SK-N-SH (cell line): ENCODE measurements at regions not wholly inside any gene's neighbourhood (a gene's known extent, or its start where the extent isn't known, plus 50 kb on each side); places are given as distances from the start of the nearest gene placed in this dataset.

Source experiments
- CTCF ChIA-PET: fragments of 300-600, 350-600 bp; formaldehyde crosslinking; extraction: SDS; loops from one replicate; lab custom pipeline; 2021; lab: Yijun Ruan, JAX
- POLR2A ChIA-PET: fragments of 350-600 bp; sonication (Branson Sonifier 250); formaldehyde crosslinking; extraction: SDS; loops from one replicate; lab custom pipeline; 2020; ENCODE audit warnings: antibody characterized with exemption, inconsistent platforms; lab: Yijun Ruan, JAX
- DNase-seq: peaks from one replicate; pipeline ENCODE4 v3.0.0; 2012
- H2AFZ ChIP-seq: fragments of 200-600 bp; sonication (generic); 2 replicates; pipeline ENCODE4 v1.8.1; 2016; ENCODE audit warnings: antibody characterized with exemption, mild to moderate bottlenecking, low read depth
- H3F3A ChIP-seq: fragments of 200-600 bp; sonication (generic); replicated peaks from 2 replicates; pipeline ENCODE3; 2016; ENCODE audit warnings: antibody characterized with exemption, mild to moderate bottlenecking; ENCODE audit not compliant: insufficient read depth
- H3K27ac ChIP-seq, 2 experiments: fragments of 200-500 bp in 1 of 2; fragments of 200-600 bp in 1 of 2; sonication (Bioruptor generic) in 1 of 2; sonication (generic), shearing (Covaris generic) in 1 of 2; 2 replicates each; pipeline versions ENCODE4 v1.5.1 to v1.6.1; 2014 to 2016; ENCODE audit warnings: low read depth in 2 of 2, inconsistent platforms in 1 of 2, low read length in 1 of 2, mild to moderate bottlenecking in 1 of 2, mixed read lengths in 1 of 2
- H3K27me3 ChIP-seq: fragments of 200-600 bp; sonication (generic), shearing (Covaris generic); 2 replicates; pipeline ENCODE4 v1.6.1; 2016; ENCODE audit warnings: mixed run types; ENCODE audit not compliant: insufficient read depth
- H3K36me3 ChIP-seq, 2 experiments: fragments of 200-500 bp in 1 of 2; fragments of 200-600 bp in 1 of 2; sonication (Bioruptor generic) in 1 of 2; sonication (generic) in 1 of 2; replicated peaks in 1 of 2; 2 replicates each; pipeline versions ENCODE3 to v1.5.1; 2014 to 2016; ENCODE audit warnings: low read length in 1 of 2, mild to moderate bottlenecking in 1 of 2; ENCODE audit not compliant: insufficient read depth in 2 of 2, control insufficient read depth in 1 of 2
- H3K4me1 ChIP-seq, 2 experiments: fragments of 200-500 bp in 1 of 2; fragments of 200-600 bp in 1 of 2; sonication (Bioruptor generic) in 1 of 2; sonication (generic), shearing (Covaris generic) in 1 of 2; 2 replicates each; pipeline versions ENCODE4 v1.5.1 to v1.6.1; 2014 to 2016; ENCODE audit warnings: low read depth in 1 of 2, low read length in 1 of 2, mixed run types in 1 of 2; ENCODE audit not compliant: insufficient read depth in 2 of 2, control insufficient read depth in 1 of 2
- H3K4me2 ChIP-seq: fragments of 200-600 bp; sonication (generic), shearing (Covaris generic); 2 replicates; pipeline ENCODE4 v1.6.1; 2017; ENCODE audit warnings: mixed run types
- H3K4me3 ChIP-seq, 2 experiments: fragments of 200-500 bp in 1 of 2; fragments of 200-600 bp in 1 of 2; sonication (Bioruptor generic) in 1 of 2; sonication (generic), shearing (Covaris generic) in 1 of 2; 2 replicates each; pipeline versions ENCODE4 v1.5.1 to v1.8.1; 2014 to 2016; ENCODE audit warnings: low read depth in 2 of 2, inconsistent platforms in 1 of 2, low read length in 1 of 2, mild to moderate bottlenecking in 1 of 2, mixed read lengths in 1 of 2, moderate library complexity in 1 of 2
- H3K79me2 ChIP-seq: fragments of 200-600 bp; sonication (generic); 2 replicates; pipeline ENCODE4 v1.8.1; 2017; ENCODE audit warnings: mild to moderate bottlenecking; ENCODE audit not compliant: insufficient read depth
- H3K9ac ChIP-seq: fragments of 200-600 bp; sonication (generic); 2 replicates; pipeline ENCODE4 v1.6.1; 2017; ENCODE audit warnings: mixed run types
- H3K9me2 ChIP-seq: fragments of 200-600 bp; sonication (generic); 2 replicates; pipeline ENCODE4 v1.6.1; 2017; ENCODE audit warnings: mixed run types
- H3K9me3 ChIP-seq: fragments of 200-600 bp; sonication (generic); 2 replicates; pipeline ENCODE4 v1.6.1; 2017; ENCODE audit warnings: mixed run types, mild to moderate bottlenecking, moderate library complexity
- H4K20me1 ChIP-seq: fragments of 200-600 bp; sonication (generic); 2 replicates; pipeline ENCODE4 v1.6.1; 2017; ENCODE audit warnings: mild to moderate bottlenecking, mixed run types; ENCODE audit not compliant: insufficient read depth
- CHD2 ChIP-seq: fragments of 150-350 bp; IDR thresholded peaks from 2 replicates; pipeline ENCODE4 v1.6.1; 2018; ENCODE audit warnings: low read length; ENCODE audit not compliant: partially characterized antibody
- ELF1 ChIP-seq: IDR thresholded peaks from 2 replicates; pipeline ENCODE4 v1.4.0; 2012
- FOXJ3 ChIP-seq: sonication (generic); formaldehyde crosslinking; IDR thresholded peaks from 2 replicates; pipeline ENCODE4 v1.5.1; 2020; ENCODE audit warnings: mild to moderate bottlenecking, missing genetic modification reagents
- GABPA ChIP-seq: IDR thresholded peaks from 2 replicates; pipeline ENCODE4 v1.4.0; 2012; ENCODE audit warnings: low read depth, mild to moderate bottlenecking
- JUND ChIP-seq: IDR thresholded peaks from 2 replicates; pipeline ENCODE4 v1.4.0; 2012
- MEF2A ChIP-seq: IDR thresholded peaks from 2 replicates; pipeline ENCODE4 v1.4.0; 2012; ENCODE audit warnings: low read depth, borderline replicate concordance
- NFIC ChIP-seq: IDR thresholded peaks from 2 replicates; pipeline ENCODE4 v1.4.0; 2012; ENCODE audit warnings: borderline replicate concordance
- POLR2AphosphoS5 ChIP-seq: IDR thresholded peaks from 2 replicates; pipeline ENCODE4 v1.6.1; 2012; ENCODE audit warnings: low read depth, low read length
- RAD21 ChIP-seq: IDR thresholded peaks from 2 replicates; pipeline ENCODE4 v1.6.1; 2012; ENCODE audit warnings: mild to moderate bottlenecking, low read length
- TAF1 ChIP-seq: IDR thresholded peaks from 2 replicates; pipeline ENCODE4 v1.6.1; 2012; ENCODE audit warnings: low read depth, mild to moderate bottlenecking, low read length, moderate library complexity, borderline replicate concordance
- TCF12 ChIP-seq: IDR thresholded peaks from 2 replicates; pipeline ENCODE4 v1.4.0; 2012
- YY1 ChIP-seq: IDR thresholded peaks from 2 replicates; pipeline ENCODE4 v1.4.0; 2012; ENCODE audit warnings: low read depth, mild to moderate bottlenecking
- WGBS: methylation state at CpG from one replicate; pipeline ENCODE4 v1.1.6; 2017; ENCODE audit warnings: low lambda C conversion rate; 5-methylcytosine and 5-hydroxymethylcytosine counted together
- TF ChIP-seq, protein P1 (sequence below): fragments of 150-350 bp; IDR thresholded peaks from 2 replicates; pipeline ENCODE4 v1.6.1; 2016; ENCODE audit warnings: mild to moderate bottlenecking, low read depth, low read length
- TF ChIP-seq, protein P2 (sequence below): fragments of 200-600 bp; sonication (generic); IDR thresholded peaks from 2 replicates; pipeline ENCODE4 v1.6.1; 2017; ENCODE audit warnings: antibody characterized with exemption, mild to moderate bottlenecking, moderate library complexity
- TF ChIP-seq, protein P3 (sequence below): IDR thresholded peaks from 2 replicates; pipeline ENCODE4 v1.6.1; 2012; ENCODE audit warnings: mild to moderate bottlenecking, low read depth, low read length, moderate library complexity
- TF ChIP-seq, protein P4 (sequence below): fragments of 150-350 bp; IDR thresholded peaks from 2 replicates; pipeline ENCODE4 v1.6.1; 2017; ENCODE audit warnings: antibody characterized with exemption, low read length, low read depth, borderline replicate concordance
- TF ChIP-seq, protein P5 (sequence below): IDR thresholded peaks from 2 replicates; pipeline ENCODE4 v1.4.0; 2012; ENCODE audit warnings: low read depth, borderline replicate concordance

DNA sequence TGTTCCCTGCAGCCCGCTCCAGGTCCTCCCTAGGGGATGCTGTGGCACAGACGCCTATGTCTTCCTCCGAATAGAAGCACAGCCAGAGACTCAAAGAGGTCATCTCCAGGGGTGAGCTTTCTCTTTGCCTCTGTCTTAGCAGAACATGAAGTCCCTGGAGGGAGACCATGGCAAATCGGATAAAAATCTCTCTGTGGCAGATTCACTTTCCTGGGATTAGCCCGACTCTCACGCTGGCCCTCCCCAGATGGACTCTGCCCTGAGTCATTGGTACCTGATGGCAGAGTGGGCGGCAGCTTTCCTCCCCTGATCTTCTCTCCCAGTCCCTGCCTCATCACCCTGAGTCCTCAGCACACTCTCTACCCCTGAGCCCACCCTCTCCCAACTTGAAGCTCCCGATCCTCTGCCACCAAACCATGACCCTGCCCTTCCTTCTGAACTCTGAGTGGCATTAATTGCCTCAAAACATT is 58.0 kb upstream of the CCDC167 start:
- ChIA-PET POLR2A (no interaction called here), CTCF (interaction anchor here (0.8 to 1.8 kb wide), 6 partner anchors 9 to 73 kb away, joined by 3 to 6 read pairs (median 4); no protein-coding TSS in a partner anchor)
- Histone ChIP-seq H3K9ac (no peak overlapping the region), H3K9me2 (no peaks in the 10 kb centered on the region), H3K79me2 (no peaks in the 10 kb centered on the region), H3K4me1 (peaks cover 11 to 29% of the 10 kb centered on the region in 2 experiments), H3K4me2 (no peak overlapping the region), H2AFZ (no peak overlapping the region), H3F3A (no peaks in the 10 kb centered on the region), H3K27ac (no peak overlapping the region), H3K4me3 (no peak overlapping the region), H3K36me3 (no peaks in the 10 kb centered on the region), H4K20me1 (no peaks in the 10 kb centered on the region), H3K27me3 (no peaks in the 10 kb centered on the region), H3K9me3 (no peaks in the 10 kb centered on the region)
- 98% methylated on average over 5 of the region's 8 CpGs for WGBS
- no peak for DNase-seq
- TF ChIP-seq, protein P1, sequence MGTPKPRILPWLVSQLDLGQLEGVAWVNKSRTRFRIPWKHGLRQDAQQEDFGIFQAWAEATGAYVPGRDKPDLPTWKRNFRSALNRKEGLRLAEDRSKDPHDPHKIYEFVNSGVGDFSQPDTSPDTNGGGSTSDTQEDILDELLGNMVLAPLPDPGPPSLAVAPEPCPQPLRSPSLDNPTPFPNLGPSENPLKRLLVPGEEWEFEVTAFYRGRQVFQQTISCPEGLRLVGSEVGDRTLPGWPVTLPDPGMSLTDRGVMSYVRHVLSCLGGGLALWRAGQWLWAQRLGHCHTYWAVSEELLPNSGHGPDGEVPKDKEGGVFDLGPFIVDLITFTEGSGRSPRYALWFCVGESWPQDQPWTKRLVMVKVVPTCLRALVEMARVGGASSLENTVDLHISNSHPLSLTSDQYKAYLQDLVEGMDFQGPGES: no peak
- TF ChIP-seq MEF2A (no peak), CHD2 (no peak), NFIC (no peak), TCF12 (no peak), TAF1 (no peak), RAD21 (no peak), YY1 (no peak), ELF1 (no peak), GABPA (no peak), JUND (no peak), FOXJ3 (no peak), POLR2AphosphoS5 (no peak)
- TF ChIP-seq, protein P2, sequence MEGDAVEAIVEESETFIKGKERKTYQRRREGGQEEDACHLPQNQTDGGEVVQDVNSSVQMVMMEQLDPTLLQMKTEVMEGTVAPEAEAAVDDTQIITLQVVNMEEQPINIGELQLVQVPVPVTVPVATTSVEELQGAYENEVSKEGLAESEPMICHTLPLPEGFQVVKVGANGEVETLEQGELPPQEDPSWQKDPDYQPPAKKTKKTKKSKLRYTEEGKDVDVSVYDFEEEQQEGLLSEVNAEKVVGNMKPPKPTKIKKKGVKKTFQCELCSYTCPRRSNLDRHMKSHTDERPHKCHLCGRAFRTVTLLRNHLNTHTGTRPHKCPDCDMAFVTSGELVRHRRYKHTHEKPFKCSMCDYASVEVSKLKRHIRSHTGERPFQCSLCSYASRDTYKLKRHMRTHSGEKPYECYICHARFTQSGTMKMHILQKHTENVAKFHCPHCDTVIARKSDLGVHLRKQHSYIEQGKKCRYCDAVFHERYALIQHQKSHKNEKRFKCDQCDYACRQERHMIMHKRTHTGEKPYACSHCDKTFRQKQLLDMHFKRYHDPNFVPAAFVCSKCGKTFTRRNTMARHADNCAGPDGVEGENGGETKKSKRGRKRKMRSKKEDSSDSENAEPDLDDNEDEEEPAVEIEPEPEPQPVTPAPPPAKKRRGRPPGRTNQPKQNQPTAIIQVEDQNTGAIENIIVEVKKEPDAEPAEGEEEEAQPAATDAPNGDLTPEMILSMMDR: no peak
- TF ChIP-seq, protein P3, sequence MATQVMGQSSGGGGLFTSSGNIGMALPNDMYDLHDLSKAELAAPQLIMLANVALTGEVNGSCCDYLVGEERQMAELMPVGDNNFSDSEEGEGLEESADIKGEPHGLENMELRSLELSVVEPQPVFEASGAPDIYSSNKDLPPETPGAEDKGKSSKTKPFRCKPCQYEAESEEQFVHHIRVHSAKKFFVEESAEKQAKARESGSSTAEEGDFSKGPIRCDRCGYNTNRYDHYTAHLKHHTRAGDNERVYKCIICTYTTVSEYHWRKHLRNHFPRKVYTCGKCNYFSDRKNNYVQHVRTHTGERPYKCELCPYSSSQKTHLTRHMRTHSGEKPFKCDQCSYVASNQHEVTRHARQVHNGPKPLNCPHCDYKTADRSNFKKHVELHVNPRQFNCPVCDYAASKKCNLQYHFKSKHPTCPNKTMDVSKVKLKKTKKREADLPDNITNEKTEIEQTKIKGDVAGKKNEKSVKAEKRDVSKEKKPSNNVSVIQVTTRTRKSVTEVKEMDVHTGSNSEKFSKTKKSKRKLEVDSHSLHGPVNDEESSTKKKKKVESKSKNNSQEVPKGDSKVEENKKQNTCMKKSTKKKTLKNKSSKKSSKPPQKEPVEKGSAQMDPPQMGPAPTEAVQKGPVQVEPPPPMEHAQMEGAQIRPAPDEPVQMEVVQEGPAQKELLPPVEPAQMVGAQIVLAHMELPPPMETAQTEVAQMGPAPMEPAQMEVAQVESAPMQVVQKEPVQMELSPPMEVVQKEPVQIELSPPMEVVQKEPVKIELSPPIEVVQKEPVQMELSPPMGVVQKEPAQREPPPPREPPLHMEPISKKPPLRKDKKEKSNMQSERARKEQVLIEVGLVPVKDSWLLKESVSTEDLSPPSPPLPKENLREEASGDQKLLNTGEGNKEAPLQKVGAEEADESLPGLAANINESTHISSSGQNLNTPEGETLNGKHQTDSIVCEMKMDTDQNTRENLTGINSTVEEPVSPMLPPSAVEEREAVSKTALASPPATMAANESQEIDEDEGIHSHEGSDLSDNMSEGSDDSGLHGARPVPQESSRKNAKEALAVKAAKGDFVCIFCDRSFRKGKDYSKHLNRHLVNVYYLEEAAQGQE: no peak
- TF ChIP-seq, protein P4, sequence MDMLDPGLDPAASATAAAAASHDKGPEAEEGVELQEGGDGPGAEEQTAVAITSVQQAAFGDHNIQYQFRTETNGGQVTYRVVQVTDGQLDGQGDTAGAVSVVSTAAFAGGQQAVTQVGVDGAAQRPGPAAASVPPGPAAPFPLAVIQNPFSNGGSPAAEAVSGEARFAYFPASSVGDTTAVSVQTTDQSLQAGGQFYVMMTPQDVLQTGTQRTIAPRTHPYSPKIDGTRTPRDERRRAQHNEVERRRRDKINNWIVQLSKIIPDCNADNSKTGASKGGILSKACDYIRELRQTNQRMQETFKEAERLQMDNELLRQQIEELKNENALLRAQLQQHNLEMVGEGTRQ: no peak
- TF ChIP-seq, protein P5, sequence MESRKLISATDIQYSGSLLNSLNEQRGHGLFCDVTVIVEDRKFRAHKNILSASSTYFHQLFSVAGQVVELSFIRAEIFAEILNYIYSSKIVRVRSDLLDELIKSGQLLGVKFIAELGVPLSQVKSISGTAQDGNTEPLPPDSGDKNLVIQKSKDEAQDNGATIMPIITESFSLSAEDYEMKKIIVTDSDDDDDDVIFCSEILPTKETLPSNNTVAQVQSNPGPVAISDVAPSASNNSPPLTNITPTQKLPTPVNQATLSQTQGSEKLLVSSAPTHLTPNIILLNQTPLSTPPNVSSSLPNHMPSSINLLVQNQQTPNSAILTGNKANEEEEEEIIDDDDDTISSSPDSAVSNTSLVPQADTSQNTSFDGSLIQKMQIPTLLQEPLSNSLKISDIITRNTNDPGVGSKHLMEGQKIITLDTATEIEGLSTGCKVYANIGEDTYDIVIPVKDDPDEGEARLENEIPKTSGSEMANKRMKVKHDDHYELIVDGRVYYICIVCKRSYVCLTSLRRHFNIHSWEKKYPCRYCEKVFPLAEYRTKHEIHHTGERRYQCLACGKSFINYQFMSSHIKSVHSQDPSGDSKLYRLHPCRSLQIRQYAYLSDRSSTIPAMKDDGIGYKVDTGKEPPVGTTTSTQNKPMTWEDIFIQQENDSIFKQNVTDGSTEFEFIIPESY: no peak
